ENCODE measurements at regions not wholly inside any gene's neighbourhood (a gene's known extent, or its start where the extent isn't known, plus 50 kb on each side); places are given as distances from the start of the nearest gene placed in this dataset.

DNA sequence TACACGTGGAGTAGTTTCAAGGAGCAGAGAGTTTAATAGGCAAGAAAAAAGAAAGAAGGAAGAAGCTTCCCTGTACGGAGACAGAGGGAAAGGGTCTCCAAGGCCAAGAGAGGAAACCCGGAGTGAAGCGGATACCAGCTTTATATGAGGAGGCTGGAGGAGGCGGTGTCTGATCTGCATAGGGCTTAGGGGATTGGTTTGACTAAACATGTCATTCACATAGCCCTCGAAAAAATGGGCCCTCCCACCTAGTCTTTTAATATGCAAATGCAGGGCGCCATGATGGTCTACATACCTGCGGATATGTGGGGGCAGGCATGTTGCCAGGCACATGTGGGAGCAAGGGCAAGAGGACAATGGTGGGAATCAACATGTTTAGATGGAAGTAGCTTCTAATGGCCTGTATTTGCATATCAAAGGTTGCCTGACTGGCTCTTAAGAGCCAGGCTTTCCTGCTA, 103.1 kb upstream of the UGT8 start:
- TF ChIP-seq, protein P1, sequence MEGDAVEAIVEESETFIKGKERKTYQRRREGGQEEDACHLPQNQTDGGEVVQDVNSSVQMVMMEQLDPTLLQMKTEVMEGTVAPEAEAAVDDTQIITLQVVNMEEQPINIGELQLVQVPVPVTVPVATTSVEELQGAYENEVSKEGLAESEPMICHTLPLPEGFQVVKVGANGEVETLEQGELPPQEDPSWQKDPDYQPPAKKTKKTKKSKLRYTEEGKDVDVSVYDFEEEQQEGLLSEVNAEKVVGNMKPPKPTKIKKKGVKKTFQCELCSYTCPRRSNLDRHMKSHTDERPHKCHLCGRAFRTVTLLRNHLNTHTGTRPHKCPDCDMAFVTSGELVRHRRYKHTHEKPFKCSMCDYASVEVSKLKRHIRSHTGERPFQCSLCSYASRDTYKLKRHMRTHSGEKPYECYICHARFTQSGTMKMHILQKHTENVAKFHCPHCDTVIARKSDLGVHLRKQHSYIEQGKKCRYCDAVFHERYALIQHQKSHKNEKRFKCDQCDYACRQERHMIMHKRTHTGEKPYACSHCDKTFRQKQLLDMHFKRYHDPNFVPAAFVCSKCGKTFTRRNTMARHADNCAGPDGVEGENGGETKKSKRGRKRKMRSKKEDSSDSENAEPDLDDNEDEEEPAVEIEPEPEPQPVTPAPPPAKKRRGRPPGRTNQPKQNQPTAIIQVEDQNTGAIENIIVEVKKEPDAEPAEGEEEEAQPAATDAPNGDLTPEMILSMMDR (IDR thresholded peaks at IDR 0.05 in 4 of 5, conservative IDR thresholded peaks at IDR 0.05 in 1 of 5), result no peak
- no peak for TF ChIP-seq POLR2A (IDR thresholded peaks at IDR 0.05)
- no peaks in the 10 kb centered on the region for H3K27me3 ChIP-seq
- H3K27ac ChIP-seq, result no peak overlapping the region
- no peak for DNase-seq
- no peak overlapping the region for H3K4me3 ChIP-seq
- no peaks in the 10 kb centered on the region for H3K9me3 ChIP-seq
- no peaks in the 10 kb centered on the region for H3K36me3 ChIP-seq
- no peak for ATAC-seq
- in situ Hi-C loops (cut with MboI; ENCODE audit: low sequenced_read_pairs in 4 of 4) (no loop called here), intact Hi-C loops (cut with DNase I; ENCODE audit: low total_unique reads) (no loop called here)
- no peaks in the 10 kb centered on the region for H3K4me1 ChIP-seq

DNA sequence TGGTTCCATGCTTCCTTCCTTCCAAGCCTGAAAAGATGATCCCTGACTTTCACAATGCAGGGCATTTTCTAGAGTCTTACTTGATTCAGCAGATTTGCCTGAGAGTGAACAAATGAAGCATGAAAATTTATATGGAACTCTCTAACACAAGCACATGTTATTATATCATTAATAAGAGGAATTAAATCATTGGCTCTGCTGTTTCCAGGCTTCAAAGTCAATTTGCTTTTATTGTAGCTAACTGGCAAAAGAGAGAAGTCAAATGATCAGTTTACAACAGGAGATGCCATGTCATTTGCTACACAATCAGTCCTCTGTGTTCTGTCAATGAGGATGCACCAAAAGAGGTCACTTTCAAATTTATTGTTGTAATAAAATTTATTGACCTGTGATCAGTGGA, 101.5 kb upstream of the UGT8 start:
- intact Hi-C loops (cut with DNase I; ENCODE audit: low total_unique reads) (no loop called here), in situ Hi-C loops (cut with MboI; ENCODE audit: low sequenced_read_pairs in 4 of 4) (no loop called here)
- Histone ChIP-seq H3K9me3 (no peaks in the 10 kb centered on the region), H3K36me3 (no peaks in the 10 kb centered on the region), H3K4me1 (no peaks in the 10 kb centered on the region), H3K27ac (no peak overlapping the region), H3K4me3 (no peak overlapping the region), H3K27me3 (no peaks in the 10 kb centered on the region)
- ATAC-seq, result no peak
- TF ChIP-seq, protein P1 (IDR thresholded peaks at IDR 0.05 in 4 of 5, conservative IDR thresholded peaks at IDR 0.05 in 1 of 5), result no peak
- no peak for TF ChIP-seq POLR2A (IDR thresholded peaks at IDR 0.05)
- no peak for DNase-seq

DNA sequence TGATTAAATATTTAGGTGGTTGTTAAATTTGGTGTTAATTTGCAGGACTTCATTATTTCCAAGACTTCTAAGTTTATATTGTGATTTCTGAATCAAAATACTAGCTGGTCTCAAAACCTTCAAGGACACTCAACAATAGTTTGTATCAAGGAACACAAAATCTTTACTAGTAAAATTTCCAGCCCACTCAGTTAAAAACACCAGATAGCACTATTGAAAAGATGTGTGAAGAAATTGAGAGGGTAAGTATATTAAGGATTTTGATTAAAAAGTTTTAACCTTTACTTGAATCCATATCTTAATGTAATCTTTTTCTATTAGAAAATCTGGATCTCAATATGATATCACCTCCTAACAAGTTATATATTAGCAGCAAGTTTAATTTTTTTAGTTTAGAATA, 89.3 kb upstream of the UGT8 start:
- no peak overlapping the region for H3K4me3 ChIP-seq
- H3K27ac ChIP-seq, result no peak overlapping the region
- intact Hi-C loops (cut with DNase I; ENCODE audit: low total_unique reads), result no loop called here
- TF ChIP-seq POLR2A (IDR thresholded peaks at IDR 0.05), result no peak
- TF ChIP-seq, protein P1 (IDR thresholded peaks at IDR 0.05 in 4 of 5, conservative IDR thresholded peaks at IDR 0.05 in 1 of 5), result no peak
- ATAC-seq, result no peak
- H3K4me1 ChIP-seq, result no peaks in the 10 kb centered on the region
- in situ Hi-C loops (cut with MboI; ENCODE audit: low sequenced_read_pairs in 4 of 4), result no loop called here
- no peaks in the 10 kb centered on the region for H3K27me3 ChIP-seq
- H3K36me3 ChIP-seq, result no peaks in the 10 kb centered on the region
- no peaks in the 10 kb centered on the region for H3K9me3 ChIP-seq
- DNase-seq, result no peak

DNA sequence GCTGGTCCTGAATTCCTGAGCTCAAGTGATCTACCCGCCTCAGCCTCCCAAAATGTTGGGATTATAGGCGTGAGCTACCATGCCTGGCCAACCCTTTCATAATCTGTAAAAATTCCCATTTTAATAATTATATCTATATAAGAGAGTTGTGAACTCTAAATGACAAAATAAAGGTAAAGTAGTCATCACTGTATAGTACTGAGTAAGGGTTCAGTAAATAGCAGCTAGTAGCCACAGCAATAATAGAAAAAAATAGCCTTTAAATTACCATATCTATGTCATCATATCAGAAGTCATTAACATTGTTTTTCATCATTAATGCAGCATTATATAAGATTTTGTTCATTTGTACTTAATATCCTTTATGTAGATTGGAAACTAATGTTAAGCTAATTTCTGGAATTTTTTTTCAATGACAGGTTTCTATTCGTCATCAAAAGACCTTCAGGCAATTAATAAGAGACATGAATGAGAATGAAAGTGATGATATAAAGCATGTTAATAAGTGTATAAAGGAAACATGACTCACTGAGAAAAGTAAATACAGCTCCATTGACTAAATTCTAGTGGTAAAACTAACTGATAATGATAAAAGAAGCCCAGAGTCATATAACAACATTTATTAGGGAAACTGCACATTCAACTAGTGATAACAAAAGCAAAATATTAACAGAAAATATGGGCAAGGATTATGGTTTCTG, 85.9 kb upstream of the UGT8 start:
- DNase-seq (no peak), ATAC-seq (no peak)
- H3K27ac ChIP-seq, result no peak overlapping the region
- no peaks in the 10 kb centered on the region for H3K27me3 ChIP-seq
- no peak for TF ChIP-seq POLR2A (IDR thresholded peaks at IDR 0.05)
- TF ChIP-seq, protein P1 (IDR thresholded peaks at IDR 0.05 in 4 of 5, conservative IDR thresholded peaks at IDR 0.05 in 1 of 5), result no peak
- no peak overlapping the region for H3K4me3 ChIP-seq
- H3K36me3 ChIP-seq, result no peaks in the 10 kb centered on the region
- in situ Hi-C loops (cut with MboI; ENCODE audit: low sequenced_read_pairs in 4 of 4), result no loop called here
- H3K9me3 ChIP-seq, result no peaks in the 10 kb centered on the region
- H3K4me1 ChIP-seq, result no peaks in the 10 kb centered on the region
- intact Hi-C loops (cut with DNase I; ENCODE audit: low total_unique reads), result no loop called here

GRCh38 chr4:114519368-114519767, 79.2 kb upstream of the UGT8 start:
- H3K36me3 ChIP-seq, result no peaks in the 10 kb centered on the region
- no peaks in the 10 kb centered on the region for H3K9me3 ChIP-seq
- ATAC-seq (no peak), DNase-seq (no peak)
- in situ Hi-C loops (cut with MboI; ENCODE audit: low sequenced_read_pairs in 4 of 4) (no loop called here), intact Hi-C loops (cut with DNase I; ENCODE audit: low total_unique reads) (no loop called here)
- no peak overlapping the region for H3K4me3 ChIP-seq
- no peak overlapping the region for H3K27ac ChIP-seq
- no peaks in the 10 kb centered on the region for H3K4me1 ChIP-seq
- no peaks in the 10 kb centered on the region for H3K27me3 ChIP-seq
- TF ChIP-seq, protein P1 (IDR thresholded peaks at IDR 0.05 in 4 of 5, conservative IDR thresholded peaks at IDR 0.05 in 1 of 5), result no peak
- no peak for TF ChIP-seq POLR2A (IDR thresholded peaks at IDR 0.05)

Measured in gastrocnemius medialis (tissue), 4 donors.